ENCODE measurements at regions not wholly inside any gene's neighbourhood (a gene's known extent, or its start where the extent isn't known, plus 50 kb on each side); places are given as distances from the start of the nearest gene placed in this dataset.

GRCh38 chr16:51473091-51473490 lies 322.0 kb upstream of the SALL1 start:
- TF ChIP-seq GATA2 (IDR thresholded peaks at IDR 0.05; ENCODE audit: low read depth, low read length) (no peak), GATA3 (IDR thresholded peaks at IDR 0.05; ENCODE audit: low read depth, low read length) (no peak)

All from SH-SY5Y (cell line).